ENCODE measurements at regions not wholly inside any gene's neighbourhood (a gene's known extent, or its start where the extent isn't known, plus 50 kb on each side); places are given as distances from the start of the nearest gene placed in this dataset.

- no peaks in the 10 kb centered on the region for H3K36me3 Mint-ChIP-seq (ENCODE audit: low read depth)
- H3K9me3 Mint-ChIP-seq (ENCODE audit: low read depth) = no peaks in the 10 kb centered on the region
- peaks cover 3% of the 10 kb centered on the region for H3K27me3 Mint-ChIP-seq (ENCODE audit: low read depth)
- H3K27ac Mint-ChIP-seq (ENCODE audit: unreplicated experiment) = no peak overlapping the region
- no peak for TF ChIP-seq CTCF (IDR thresholded peaks at IDR 0.05)
- no peak overlapping the region for H3K4me3 Mint-ChIP-seq (ENCODE audit: unreplicated experiment)
- DNase-seq (ENCODE audit: low spot score) = no peak
- no peaks in the 10 kb centered on the region for H3K4me1 Mint-ChIP-seq (ENCODE audit: low read depth)
Observed at GRCh38 chr13:107351305-107351704, 783.4 kb upstream of the ARGLU1 start.

GRCh38 chr13:107348925-107349324 is 781.0 kb upstream of the ARGLU1 start:
- Mint-ChIP-seq H3K36me3 (ENCODE audit: low read depth) (no peaks in the 10 kb centered on the region), H3K4me1 (ENCODE audit: low read depth) (no peaks in the 10 kb centered on the region), H3K27me3 (ENCODE audit: low read depth) (peaks cover 2% of the 10 kb centered on the region), H3K9me3 (ENCODE audit: low read depth) (no peaks in the 10 kb centered on the region), H3K27ac (ENCODE audit: unreplicated experiment) (no peak overlapping the region), H3K4me3 (ENCODE audit: unreplicated experiment) (no peak overlapping the region)
- no peak for DNase-seq (ENCODE audit: low spot score)
- TF ChIP-seq CTCF (IDR thresholded peaks at IDR 0.05) = no peak

GRCh38 chr13:107348471-107348870 is 780.5 kb upstream of the ARGLU1 start:
- DNase-seq (ENCODE audit: low spot score) = no peak
- Mint-ChIP-seq H3K4me1 (ENCODE audit: low read depth) (no peaks in the 10 kb centered on the region), H3K9me3 (ENCODE audit: low read depth) (no peaks in the 10 kb centered on the region)

GRCh38 chr13:107347641-107348369 is 779.9 kb upstream of the ARGLU1 start:
- Mint-ChIP-seq H3K27me3 (ENCODE audit: low read depth) (peaks cover 2% of the 10 kb centered on the region), H3K4me3 (ENCODE audit: unreplicated experiment) (no peak overlapping the region), H3K4me1 (ENCODE audit: low read depth) (no peaks in the 10 kb centered on the region), H3K9me3 (ENCODE audit: low read depth) (no peaks in the 10 kb centered on the region), H3K36me3 (ENCODE audit: low read depth) (no peaks in the 10 kb centered on the region), H3K27ac (ENCODE audit: unreplicated experiment) (no peak overlapping the region)
- TF ChIP-seq CTCF (IDR thresholded peaks at IDR 0.05) = no peak
- DNase-seq (ENCODE audit: low spot score) = no peak

More at GRCh38 chr13:107348471-107348870, 780.5 kb upstream of the ARGLU1 start:
- Mint-ChIP-seq H3K36me3 (ENCODE audit: low read depth) (no peaks in the 10 kb centered on the region), H3K4me3 (ENCODE audit: unreplicated experiment) (no peak overlapping the region), H3K27ac (ENCODE audit: unreplicated experiment) (no peak overlapping the region), H3K27me3 (ENCODE audit: low read depth) (peaks cover 2% of the 10 kb centered on the region)
- no peak for TF ChIP-seq CTCF (IDR thresholded peaks at IDR 0.05)

GRCh38 chr13:107342747-107343146 is 774.8 kb upstream of the ARGLU1 start:
- Mint-ChIP-seq H3K27ac (ENCODE audit: unreplicated experiment) (no peak overlapping the region), H3K4me3 (ENCODE audit: unreplicated experiment) (no peak overlapping the region), H3K36me3 (ENCODE audit: low read depth) (no peaks in the 10 kb centered on the region), H3K27me3 (ENCODE audit: low read depth) (peaks cover 2% of the 10 kb centered on the region), H3K4me1 (ENCODE audit: low read depth) (no peaks in the 10 kb centered on the region), H3K9me3 (ENCODE audit: low read depth) (no peaks in the 10 kb centered on the region)
- TF ChIP-seq CTCF (IDR thresholded peaks at IDR 0.05) = no peak
- DNase-seq (ENCODE audit: low spot score) = no peak

Measured in chondrocyte (in vitro differentiated cells).